ENCODE measurements at regions not wholly inside any gene's neighbourhood (a gene's known extent, or its start where the extent isn't known, plus 50 kb on each side); places are given as distances from the start of the nearest gene placed in this dataset.

- Histone ChIP-seq H3K36me3 (no peaks in the 10 kb centered on the region), H3K4me1 (no peaks in the 10 kb centered on the region), H3K27ac (no peak overlapping the region), H3K27me3 (peaks cover 5 to 19% (median 17%) of the 10 kb centered on the region in 3 donors), H3K9me3 (no peaks in the 10 kb centered on the region), H3K4me3 (no peak overlapping the region)
- DNase-seq (no peak), ATAC-seq (no peak)
- TF ChIP-seq POLR2A (IDR thresholded peaks at IDR 0.05), result no peak
- TF ChIP-seq, protein P1, sequence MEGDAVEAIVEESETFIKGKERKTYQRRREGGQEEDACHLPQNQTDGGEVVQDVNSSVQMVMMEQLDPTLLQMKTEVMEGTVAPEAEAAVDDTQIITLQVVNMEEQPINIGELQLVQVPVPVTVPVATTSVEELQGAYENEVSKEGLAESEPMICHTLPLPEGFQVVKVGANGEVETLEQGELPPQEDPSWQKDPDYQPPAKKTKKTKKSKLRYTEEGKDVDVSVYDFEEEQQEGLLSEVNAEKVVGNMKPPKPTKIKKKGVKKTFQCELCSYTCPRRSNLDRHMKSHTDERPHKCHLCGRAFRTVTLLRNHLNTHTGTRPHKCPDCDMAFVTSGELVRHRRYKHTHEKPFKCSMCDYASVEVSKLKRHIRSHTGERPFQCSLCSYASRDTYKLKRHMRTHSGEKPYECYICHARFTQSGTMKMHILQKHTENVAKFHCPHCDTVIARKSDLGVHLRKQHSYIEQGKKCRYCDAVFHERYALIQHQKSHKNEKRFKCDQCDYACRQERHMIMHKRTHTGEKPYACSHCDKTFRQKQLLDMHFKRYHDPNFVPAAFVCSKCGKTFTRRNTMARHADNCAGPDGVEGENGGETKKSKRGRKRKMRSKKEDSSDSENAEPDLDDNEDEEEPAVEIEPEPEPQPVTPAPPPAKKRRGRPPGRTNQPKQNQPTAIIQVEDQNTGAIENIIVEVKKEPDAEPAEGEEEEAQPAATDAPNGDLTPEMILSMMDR (IDR thresholded peaks at IDR 0.05 in 4 of 5, conservative IDR thresholded peaks at IDR 0.05 in 1 of 5), result no peak
- intact Hi-C loops (cut with DNase I; ENCODE audit: low total_unique reads) (no loop called here), in situ Hi-C loops (cut with MboI; ENCODE audit: low sequenced_read_pairs in 4 of 4) (no loop called here)
Observed at GRCh38 chr6:168150551-168151320, 71.7 kb upstream of the FRMD1 start.

- DNase-seq (no peak), ATAC-seq (no peak)
- H3K27ac ChIP-seq, result no peak overlapping the region
- H3K4me3 ChIP-seq, result no peak overlapping the region
- H3K9me3 ChIP-seq, result no peaks in the 10 kb centered on the region
- H3K27me3 ChIP-seq, result peaks cover 5 to 19% (median 17%) of the 10 kb centered on the region in 3 donors
- H3K4me1 ChIP-seq, result no peaks in the 10 kb centered on the region
- intact Hi-C loops (cut with DNase I; ENCODE audit: low total_unique reads), result no loop called here
- in situ Hi-C loops (cut with MboI; ENCODE audit: low sequenced_read_pairs in 4 of 4), result loop anchor here in 1 of 4 donors (25.0 kb wide), 1 partner anchor 237 kb away; no protein-coding TSS in a partner anchor
- TF ChIP-seq, protein P1 (IDR thresholded peaks at IDR 0.05 in 4 of 5, conservative IDR thresholded peaks at IDR 0.05 in 1 of 5), result no peak
- no peak for TF ChIP-seq POLR2A (IDR thresholded peaks at IDR 0.05)
- H3K36me3 ChIP-seq, result no peaks in the 10 kb centered on the region
Observed at GRCh38 chr6:168149015-168149414, 70.0 kb upstream of the FRMD1 start.

GRCh38 chr6:168148231-168148849 is 69.3 kb upstream of the FRMD1 start:
- peaks cover 5 to 19% (median 17%) of the 10 kb centered on the region in 3 donors for H3K27me3 ChIP-seq
- in situ Hi-C loops (cut with MboI; ENCODE audit: low sequenced_read_pairs in 4 of 4) (loop anchor here in 1 of 4 donors (25.0 kb wide), 1 partner anchor 236 kb away; no protein-coding TSS in a partner anchor), intact Hi-C loops (cut with DNase I; ENCODE audit: low total_unique reads) (no loop called here)
- no peaks in the 10 kb centered on the region for H3K9me3 ChIP-seq
- ATAC-seq (no peak), DNase-seq (no peak)
- H3K27ac ChIP-seq, result no peak overlapping the region
- H3K4me3 ChIP-seq, result no peak overlapping the region
- no peaks in the 10 kb centered on the region for H3K4me1 ChIP-seq
- TF ChIP-seq, protein P1 (IDR thresholded peaks at IDR 0.05 in 4 of 5, conservative IDR thresholded peaks at IDR 0.05 in 1 of 5), result no peak
- no peak for TF ChIP-seq POLR2A (IDR thresholded peaks at IDR 0.05)
- no peaks in the 10 kb centered on the region for H3K36me3 ChIP-seq

- Histone ChIP-seq H3K9me3 (no peaks in the 10 kb centered on the region), H3K4me1 (no peaks in the 10 kb centered on the region), H3K36me3 (no peaks in the 10 kb centered on the region), H3K27me3 (peaks cover 5 to 19% (median 17%) of the 10 kb centered on the region in 3 donors), H3K4me3 (no peak overlapping the region), H3K27ac (no peak overlapping the region)
- no peak for ATAC-seq
- intact Hi-C loops (cut with DNase I; ENCODE audit: low total_unique reads) (no loop called here), in situ Hi-C loops (cut with MboI; ENCODE audit: low sequenced_read_pairs in 4 of 4) (loop anchor here in 1 of 4 donors (25.0 kb wide), 1 partner anchor 235 kb away; no protein-coding TSS in a partner anchor)
- TF ChIP-seq, protein P1 (IDR thresholded peaks at IDR 0.05 in 4 of 5, conservative IDR thresholded peaks at IDR 0.05 in 1 of 5), result no peak
- TF ChIP-seq POLR2A (IDR thresholded peaks at IDR 0.05), result no peak
- no peak for DNase-seq
Observed at GRCh38 chr6:168147205-168147738, 68.3 kb upstream of the FRMD1 start.

Data from gastrocnemius medialis (tissue), 4 donors.